Uterus (tissue), 2 donors: ENCODE measurements at regions not wholly inside any gene's neighbourhood (a gene's known extent, or its start where the extent isn't known, plus 50 kb on each side); places are given as distances from the start of the nearest gene placed in this dataset.

Source experiments
- POLR2A ChIP-seq, 2 donors: fragments of 450-650 bp; IDR thresholded peaks; one replicate each; pipeline ENCODE4 v1.6.1; 2016; ENCODE audit warnings: antibody characterized with exemption in 2 of 2, mild to moderate bottlenecking in 1 of 2, moderate library complexity in 1 of 2
- TF ChIP-seq, protein P1 (sequence below), 4 experiments: fragments of 200-600 bp in 2 of 4; fragments of 450-650 bp in 2 of 4; sonication (generic) in 2 of 4; IDR thresholded peaks; one replicate each; pipeline ENCODE4 v1.5.1; 2016 to 2019; ENCODE audit warnings: antibody characterized with exemption in 4 of 4, mild to moderate bottlenecking in 2 of 4, moderate library complexity in 1 of 4

DNA sequence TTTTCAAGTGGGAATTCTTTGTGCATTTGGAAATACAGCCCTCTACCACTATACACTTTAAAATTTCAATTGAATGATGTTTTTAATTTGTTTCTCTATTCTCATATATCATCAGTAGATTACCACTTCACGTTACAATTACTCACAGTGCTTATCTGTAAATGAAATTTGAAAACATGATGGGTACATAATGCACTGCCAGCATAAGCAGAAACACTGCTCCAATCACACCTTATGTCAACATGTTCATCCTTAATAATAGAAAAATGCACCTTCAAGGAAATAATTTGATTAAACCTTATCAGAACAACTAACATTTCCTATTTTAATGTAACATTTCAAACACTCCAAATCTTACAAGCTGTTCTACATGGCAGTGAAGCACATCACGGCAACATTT, 718.4 kb downstream of the GBE1 start:
- TF ChIP-seq, protein P1, sequence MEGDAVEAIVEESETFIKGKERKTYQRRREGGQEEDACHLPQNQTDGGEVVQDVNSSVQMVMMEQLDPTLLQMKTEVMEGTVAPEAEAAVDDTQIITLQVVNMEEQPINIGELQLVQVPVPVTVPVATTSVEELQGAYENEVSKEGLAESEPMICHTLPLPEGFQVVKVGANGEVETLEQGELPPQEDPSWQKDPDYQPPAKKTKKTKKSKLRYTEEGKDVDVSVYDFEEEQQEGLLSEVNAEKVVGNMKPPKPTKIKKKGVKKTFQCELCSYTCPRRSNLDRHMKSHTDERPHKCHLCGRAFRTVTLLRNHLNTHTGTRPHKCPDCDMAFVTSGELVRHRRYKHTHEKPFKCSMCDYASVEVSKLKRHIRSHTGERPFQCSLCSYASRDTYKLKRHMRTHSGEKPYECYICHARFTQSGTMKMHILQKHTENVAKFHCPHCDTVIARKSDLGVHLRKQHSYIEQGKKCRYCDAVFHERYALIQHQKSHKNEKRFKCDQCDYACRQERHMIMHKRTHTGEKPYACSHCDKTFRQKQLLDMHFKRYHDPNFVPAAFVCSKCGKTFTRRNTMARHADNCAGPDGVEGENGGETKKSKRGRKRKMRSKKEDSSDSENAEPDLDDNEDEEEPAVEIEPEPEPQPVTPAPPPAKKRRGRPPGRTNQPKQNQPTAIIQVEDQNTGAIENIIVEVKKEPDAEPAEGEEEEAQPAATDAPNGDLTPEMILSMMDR (IDR thresholded peaks at IDR 0.05), result no peak
- no peak for TF ChIP-seq POLR2A (IDR thresholded peaks at IDR 0.05)
